Head of caudate nucleus (tissue), 42 donors: ENCODE measurements at regions not wholly inside any gene's neighbourhood (a gene's known extent, or its start where the extent isn't known, plus 50 kb on each side); places are given as distances from the start of the nearest gene placed in this dataset.
A peak's percentile ranks its signal among the peaks of the same experiment; 100 is the strongest.
"Not testable (repeated sequence)": the region's sequence is repeated elsewhere in the genome, so short reads cannot be mapped to it uniquely, and the experiment has no call there.

Experiments
- DNase-seq, 42 donors: peaks; one replicate each; pipeline versions ENCODE4 v3.0.0 to v3.0.0-alpha.2; 2020 to 2021; ENCODE audit warnings: mixed read lengths in 7 of 42
- intact Hi-C: fragments of 100-400 bp; cut with DNase I; formaldehyde crosslinking; loops from one replicate; pipeline ENCODE4 v1.15.0; 2022

- intact Hi-C loops, result not testable (repeated sequence)
- DNase-seq, result peak in 1 of 42 donors; percentile 0
Observed at GRCh38 chr21:13704849-13705387, 95.3 kb downstream of the POTED start.
